HL-60 (cell line): ENCODE measurements at regions not wholly inside any gene's neighbourhood (a gene's known extent, or its start where the extent isn't known, plus 50 kb on each side); places are given as distances from the start of the nearest gene placed in this dataset.

Experiments
- CTCF ChIP-seq: IDR thresholded peaks from one replicate; pipeline ENCODE4 v1.5.1; 2011; ENCODE audit warnings: low read length, control low read depth, inconsistent platforms; ENCODE audit not compliant: insufficient read depth
- GABPA ChIP-seq: IDR thresholded peaks from 2 replicates; pipeline ENCODE4 v1.6.1; 2012; ENCODE audit warnings: low read depth
- POLR2AphosphoS5 ChIP-seq: IDR thresholded peaks from 2 replicates; pipeline ENCODE4 v1.6.1; 2012; ENCODE audit warnings: low read depth
- REST ChIP-seq: IDR thresholded peaks from 2 replicates; pipeline ENCODE4 v1.6.1; 2012; ENCODE audit warnings: low read depth; ENCODE audit not compliant: insufficient replicate concordance
- SPI1 ChIP-seq: IDR thresholded peaks from 2 replicates; pipeline ENCODE4 v1.6.1; 2012; ENCODE audit warnings: low read depth, mild to moderate bottlenecking, borderline replicate concordance

GRCh38 chr2:240296476-240297255 lies 138.8 kb upstream of the GPC1 start:
- TF ChIP-seq CTCF (no peak), POLR2AphosphoS5 (no peak), GABPA (no peak), REST (no peak), SPI1 (no peak)
